Myocyte (in vitro differentiated cells): ENCODE measurements at regions not wholly inside any gene's neighbourhood (a gene's known extent, or its start where the extent isn't known, plus 50 kb on each side); places are given as distances from the start of the nearest gene placed in this dataset.
"Not testable (repeated sequence)": the region's sequence is repeated elsewhere in the genome, so short reads cannot be mapped to it uniquely, and the experiment has no call there.

Experiments
- DNase-seq: peaks from one replicate; pipeline ENCODE4 v3.0.0-alpha.2; 2012; ENCODE audit warnings: low read depth

- not testable (repeated sequence) for DNase-seq
These were observed 921.3 kb upstream of the ALCAM start for GRCh38 chr3:104445252-104445919.

- no peak for DNase-seq
These were observed 919.0 kb upstream of the ALCAM start for GRCh38 chr3:104447681-104448080.

- no peak for DNase-seq
These were observed 914.0 kb upstream of the ALCAM start for GRCh38 chr3:104452697-104453096.

GRCh38 chr3:104458657-104459056 is 908.1 kb upstream of the ALCAM start:
- no peak for DNase-seq

GRCh38 chr3:104460477-104461406 is 906.0 kb upstream of the ALCAM start:
- peak; percentile 47 for DNase-seq

GRCh38 chr3:104461431-104461830 is 905.3 kb upstream of the ALCAM start:
- DNase-seq = no peak

- no peak for DNase-seq
These were observed 894.5 kb upstream of the ALCAM start for GRCh38 chr3:104472221-104472620.

GRCh38 chr3:104474011-104474410 is 892.7 kb upstream of the ALCAM start:
- no peak for DNase-seq

- DNase-seq = no peak
These were observed 863.7 kb upstream of the ALCAM start for GRCh38 chr3:104503022-104503421.

GRCh38 chr3:104510131-104510849 is 856.4 kb upstream of the ALCAM start:
- DNase-seq = no peak

- DNase-seq = no peak
These were observed 852.3 kb upstream of the ALCAM start for GRCh38 chr3:104514371-104514770.

- DNase-seq = no peak
These were observed 851.9 kb upstream of the ALCAM start for GRCh38 chr3:104514776-104515175.

GRCh38 chr3:104519068-104519467 is 847.6 kb upstream of the ALCAM start:
- DNase-seq = no peak

- no peak for DNase-seq
These were observed 847.1 kb upstream of the ALCAM start for GRCh38 chr3:104519468-104520227.

GRCh38 chr3:104520228-104520655 is 846.5 kb upstream of the ALCAM start:
- DNase-seq = no peak

GRCh38 chr3:104521606-104522336 is 844.9 kb upstream of the ALCAM start:
- no peak for DNase-seq

GRCh38 chr3:104523136-104523535 is 843.6 kb upstream of the ALCAM start:
- no peak for DNase-seq

- DNase-seq = no peak
These were observed 839.8 kb upstream of the ALCAM start for GRCh38 chr3:104526901-104527401.

GRCh38 chr3:104530934-104531333 is 835.8 kb upstream of the ALCAM start:
- no peak for DNase-seq

- DNase-seq = no peak
These were observed 830.0 kb upstream of the ALCAM start for GRCh38 chr3:104536715-104537114.
